ENCODE measurements at regions not wholly inside any gene's neighbourhood (a gene's known extent, or its start where the extent isn't known, plus 50 kb on each side); places are given as distances from the start of the nearest gene placed in this dataset.

DNA sequence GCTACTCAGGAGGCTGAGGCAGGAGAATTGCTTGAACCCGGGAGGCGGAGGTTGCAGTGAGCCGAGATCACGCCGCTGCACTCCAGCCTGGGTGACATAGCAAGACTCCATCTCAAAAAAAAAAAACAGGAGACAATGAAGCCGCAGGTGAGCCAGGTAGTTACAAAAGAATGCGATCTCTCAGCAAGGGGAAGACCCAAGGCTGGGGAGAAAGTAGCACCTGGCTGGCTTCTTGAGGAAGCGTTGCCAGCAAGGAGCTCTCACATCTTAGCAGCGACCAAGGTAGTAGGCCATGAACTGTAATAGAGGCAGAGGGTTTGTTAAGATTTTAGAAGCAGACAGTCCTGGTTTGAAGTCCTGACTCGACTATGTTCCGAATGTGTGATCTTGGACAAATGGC is 175.0 kb downstream of the AIPL1 start:
- Histone ChIP-seq H3K27ac (ENCODE audit: low read depth, low read length) (no peak overlapping the region), H3K79me1 (ENCODE audit: low read depth, low read length) (no peaks in the 10 kb centered on the region), H3K9ac (replicated peaks in 1 of 4; ENCODE audit: extremely low read depth in 1 of 4, low read depth in 3 of 4, low read length in 3 of 4) (no peak overlapping the region), H2BK5ac (ENCODE audit: low read depth, low read length) (no peak overlapping the region), H2BK20ac (ENCODE audit: low read length) (no peak overlapping the region), H3K27me3 (replicated peaks in 1 of 4; ENCODE audit: control insufficient read depth in 3 of 4, extremely low read depth in 1 of 4, insufficient read depth in 3 of 4, low read length in 3 of 4) (peaks cover 0 to 3% (median 0%) of the 10 kb centered on the region in 4 experiments; a peak in 3 of 7 replicates), H3K4me1 (replicated peaks in 1 of 4; ENCODE audit: control insufficient read depth in 3 of 4, insufficient read depth in 4 of 4, low read length in 3 of 4) (peaks cover 10 to 22% (median 13%) of the 10 kb centered on the region in 4 experiments), H3K79me2 (ENCODE audit: control insufficient read depth in 1 of 2, insufficient read depth in 2 of 2, low read length in 2 of 2) (no peaks in the 10 kb centered on the region), H2AK5ac (ENCODE audit: low read depth, low read length) (no peak overlapping the region; the same call in 1 of the 2 replicates), H3K4me3 (ENCODE audit: extremely low read depth in 1 of 4, insufficient read depth in 2 of 4, low read depth in 3 of 4, low read length in 4 of 4) (no peak overlapping the region), H4K91ac (replicated peaks; ENCODE audit: insufficient read length, low read length) (no peak overlapping the region), H4K20me1 (replicated peaks in 1 of 2; ENCODE audit: control insufficient read depth in 1 of 2, insufficient read depth in 2 of 2, low read length in 2 of 2) (no peaks in the 10 kb centered on the region), H3K23ac (ENCODE audit: insufficient read length) (no peak overlapping the region), H3K14ac (ENCODE audit: insufficient read length) (no peak overlapping the region), H2BK120ac (replicated peaks; ENCODE audit: low read depth, low read length) (no peak overlapping the region), H4K8ac (ENCODE audit: extremely low read depth, insufficient read depth, low read length) (no peak overlapping the region), H4K5ac (ENCODE audit: insufficient read length, low read depth, low read length) (no peak overlapping the region), H3K4me2 (ENCODE audit: insufficient read depth in 1 of 2, low read depth in 2 of 2, low read length in 2 of 2) (no peak overlapping the region), H2BK12ac (ENCODE audit: low read depth, low read length) (no peak overlapping the region), H3K18ac (ENCODE audit: extremely low read depth, low read length) (no peak overlapping the region), H3K56ac (replicated peaks; ENCODE audit: insufficient read length, low read depth, low read length) (no peak overlapping the region), H3K9me3 (ENCODE audit: insufficient read depth in 2 of 2, low read depth in 1 of 2, low read length in 1 of 2) (no peaks in the 10 kb centered on the region), H3K23me2 (ENCODE audit: low read depth, low read length) (no peaks in the 10 kb centered on the region), H3K4ac (replicated peaks; ENCODE audit: insufficient read length, low read depth, low read length) (no peak overlapping the region), H3K36me3 (ENCODE audit: control insufficient read depth in 2 of 4, insufficient read depth in 4 of 4, low read length in 3 of 4) (no peaks in the 10 kb centered on the region), H2BK15ac (ENCODE audit: low read length) (no peak overlapping the region), H2AFZ (ENCODE audit: low read length) (no peak overlapping the region)
- ChIA-PET CTCF (ENCODE audit: partially characterized antibody) (interaction anchor here (0.6 to 2.3 kb wide), 6 partner anchors 15 to 158 kb away, joined by 3 to 8 read pairs (median 4); no protein-coding TSS in a partner anchor), POLR2A (ENCODE audit: partially characterized antibody) (interaction anchor here (0.7 to 1.2 kb wide), 2 partner anchors 9 to 429 kb away, joined by 3 read pairs; no protein-coding TSS in a partner anchor)
- TF ChIP-seq TCF12 (IDR thresholded peaks at IDR 0.05; ENCODE audit: low read depth, low read length) (0 out of 2 replicates have a peak, but pooled peaks have one; percentile 46), TAF7 (optimal IDR thresholded peaks at IDR 0.05; ENCODE audit: borderline replicate concordance, low read depth, low read length) (no peak)
- FAIRE-seq = no peak
- DNase-seq (ENCODE audit: low read depth in 1 of 2, low spot score in 2 of 2) = no peak
- 75% methylated on average over 11 of the region's 11 CpGs; no CpG with 5 or more reads in 1 of the 2 experiments for WGBS, 2 experiments (ENCODE audit: extremely low coverage in 1 of 2, insufficient coverage in 1 of 2, insufficient read length in 1 of 2, insufficient replicate concordance in 2 of 2, low coverage in 1 of 2, low lambda C conversion rate in 2 of 2, missing lambda C conversion rate in 1 of 2)

All from H1 (cell line).